ENCODE measurements at regions not wholly inside any gene's neighbourhood (a gene's known extent, or its start where the extent isn't known, plus 50 kb on each side); places are given as distances from the start of the nearest gene placed in this dataset.
"Not testable (repeated sequence)": the region's sequence is repeated elsewhere in the genome, so short reads cannot be mapped to it uniquely, and the experiment has no call there.

- not testable (repeated sequence) for DNase-seq
These were observed 75.8 kb upstream of the ZNF337 start for GRCh38 chr20:25772437-25772836.

GRCh38 chr20:25771818-25772217 lies 75.2 kb upstream of the ZNF337 start:
- DNase-seq, result not testable (repeated sequence)

GRCh38 chr20:25761596-25761995 lies 64.9 kb upstream of the ZNF337 start:
- DNase-seq, result no peak

GRCh38 chr20:25761046-25761445 lies 64.4 kb upstream of the ZNF337 start:
- DNase-seq, result not testable (repeated sequence)

GRCh38 chr20:25750765-25751696 lies 54.4 kb upstream of the ZNF337 start:
- DNase-seq, result peak; percentile 72

GRCh38 chr20:25750220-25750764 lies 53.6 kb upstream of the ZNF337 start:
- DNase-seq, result no peak

GRCh38 chr20:25749649-25750048 lies 53.0 kb upstream of the ZNF337 start:
- DNase-seq, result no peak

Measured in right forelimb (tissue), 1 donor.